GM21737 (cell line): ENCODE measurements at regions not wholly inside any gene's neighbourhood (a gene's known extent, or its start where the extent isn't known, plus 50 kb on each side); places are given as distances from the start of the nearest gene placed in this dataset.

Experiments
- ATAC-seq: cut with Tn5 transposase; IDR thresholded peaks from one replicate; pipeline ENCODE4 v1.9.1; 2021; ENCODE audit warnings: mild to moderate bottlenecking, moderate library complexity; ENCODE audit not compliant: unreplicated experiment

GRCh38 chr14:99063620-99064225 lies 208.3 kb downstream of the BCL11B start:
- no peak for ATAC-seq

GRCh38 chr14:99064262-99064954 lies 207.6 kb downstream of the BCL11B start:
- no peak for ATAC-seq

GRCh38 chr14:99065551-99065950 lies 206.4 kb downstream of the BCL11B start:
- ATAC-seq: no peak

- no peak for ATAC-seq
Observed at GRCh38 chr14:99066378-99066777, 205.6 kb downstream of the BCL11B start.

DNA sequence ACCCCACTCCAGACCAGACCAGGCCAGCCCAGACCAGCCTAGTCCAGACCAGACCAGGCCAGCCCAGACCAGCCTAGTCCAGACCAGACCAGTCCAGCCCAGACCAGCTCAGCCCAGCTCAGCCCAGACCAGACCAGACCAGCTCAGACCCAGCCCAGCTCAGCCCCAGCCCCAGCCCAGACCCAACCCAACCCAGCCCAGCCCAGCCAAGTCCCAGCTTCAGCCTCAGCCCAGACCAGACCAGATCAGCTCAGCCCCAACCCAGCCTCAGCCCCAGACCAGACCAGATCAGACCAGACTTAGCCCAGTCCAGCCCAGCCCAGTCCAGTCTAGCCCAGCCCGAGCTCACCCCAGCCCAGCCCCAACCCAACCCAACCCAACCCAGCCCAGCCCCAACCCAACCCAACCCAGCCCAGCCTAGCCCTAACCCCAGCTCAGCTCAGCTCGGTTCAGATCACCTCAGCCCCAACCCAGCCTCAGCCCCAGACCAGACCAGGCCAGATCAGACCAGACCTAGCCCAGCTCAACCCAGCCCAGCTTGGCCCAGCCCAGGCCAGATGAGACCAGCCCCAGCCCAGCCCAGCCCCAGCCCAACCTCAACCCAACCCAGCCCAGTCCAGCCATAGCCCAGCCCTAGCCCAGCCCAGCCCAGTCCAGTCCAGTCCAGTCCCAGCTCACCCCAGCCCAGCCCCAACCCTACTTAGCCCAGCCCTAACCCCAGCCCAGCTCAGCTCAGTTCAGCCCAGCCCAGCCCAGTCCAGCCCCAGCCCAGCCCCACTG lies 204.7 kb downstream of the BCL11B start:
- ATAC-seq: no peak

DNA sequence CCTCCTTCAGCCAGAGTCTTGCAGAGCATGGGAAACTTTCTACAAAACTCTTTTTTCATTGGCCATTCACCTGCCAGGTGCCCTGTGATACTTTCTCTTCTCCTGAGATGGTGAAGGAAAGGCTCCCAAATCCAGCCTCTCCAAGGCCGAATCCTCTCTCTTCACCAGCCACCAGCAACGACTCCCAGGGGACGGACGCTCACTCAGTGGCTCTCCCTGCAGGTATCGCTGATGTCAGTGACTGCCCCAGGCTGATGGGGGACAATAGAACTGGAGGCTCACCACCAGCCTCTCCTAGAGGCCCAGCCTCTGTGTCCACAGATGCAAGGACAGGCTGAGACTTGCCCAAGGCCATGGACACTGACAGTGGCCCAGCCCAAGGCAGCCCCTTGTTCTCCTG lies 204.1 kb downstream of the BCL11B start:
- no peak for ATAC-seq

GRCh38 chr14:99069946-99070345 lies 202.1 kb downstream of the BCL11B start:
- ATAC-seq: no peak

DNA sequence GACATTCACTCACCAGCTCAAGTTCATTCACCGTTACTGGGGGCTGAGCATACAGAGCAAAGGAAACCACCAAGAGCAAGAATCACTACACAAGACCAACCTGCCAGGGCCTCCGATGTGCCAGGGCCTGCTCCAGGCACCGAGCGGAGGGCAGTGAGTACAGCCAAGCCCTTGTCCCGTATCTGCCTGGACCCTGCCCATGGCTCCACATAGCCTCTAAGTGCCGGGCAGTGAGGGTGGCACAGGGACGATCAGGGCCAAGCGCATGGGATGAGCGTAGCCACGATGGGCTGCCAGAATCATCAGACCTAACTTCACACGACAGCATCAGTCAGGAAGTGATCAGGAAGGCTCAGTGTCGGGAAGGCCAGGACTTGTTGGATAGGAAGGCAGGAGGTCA lies 199.6 kb downstream of the BCL11B start:
- no peak for ATAC-seq

DNA sequence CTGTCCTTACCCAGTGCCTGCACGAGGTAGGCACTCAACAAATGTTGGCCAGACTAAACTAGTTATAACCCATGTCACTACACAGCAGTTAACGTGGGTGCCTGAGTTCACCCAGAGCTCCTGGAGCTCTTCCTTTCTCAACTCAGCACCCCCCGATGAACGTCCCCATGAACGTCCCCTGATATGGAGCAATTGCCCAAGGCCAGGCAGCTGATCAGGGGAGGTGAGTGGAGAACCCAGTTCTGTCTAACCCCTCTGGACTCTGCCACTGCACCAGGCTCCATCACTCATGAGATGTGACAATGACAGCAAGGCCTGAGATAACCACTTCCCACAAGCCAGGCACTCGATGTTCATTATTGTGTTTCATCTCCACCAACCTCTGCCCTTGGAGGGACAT lies 199.0 kb downstream of the BCL11B start:
- ATAC-seq: no peak

GRCh38 chr14:99073431-99073830 lies 198.6 kb downstream of the BCL11B start:
- no peak for ATAC-seq

- no peak for ATAC-seq
Observed at GRCh38 chr14:99075061-99075460, 196.9 kb downstream of the BCL11B start.

DNA sequence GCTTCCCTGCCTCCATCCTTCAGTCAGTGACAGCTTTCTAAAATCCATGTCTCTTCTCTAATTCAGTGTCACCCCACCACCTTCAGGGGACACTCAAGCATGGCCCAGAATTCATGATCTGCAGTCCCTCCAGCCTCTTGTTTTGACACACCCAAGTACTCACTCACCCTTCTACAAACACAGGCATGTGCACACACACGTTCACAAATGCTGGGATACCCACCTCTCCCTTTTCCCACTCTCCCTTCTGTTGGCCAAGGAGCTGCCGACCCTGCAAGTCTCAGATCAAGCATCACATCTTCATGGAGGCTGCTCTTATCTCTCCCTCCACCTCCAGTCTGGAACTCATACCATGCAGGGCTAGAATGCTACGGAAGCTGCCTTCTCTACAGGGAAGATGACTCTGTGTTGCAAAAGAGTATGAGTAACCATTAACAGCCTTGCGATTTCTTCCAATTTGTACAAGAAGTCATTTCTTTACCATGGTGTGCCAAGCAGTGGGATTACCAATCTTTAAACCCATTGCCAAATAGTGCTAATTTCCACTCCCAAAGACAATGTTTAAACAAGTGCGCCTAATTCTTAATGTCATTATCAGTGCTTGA lies 196.1 kb downstream of the BCL11B start:
- ATAC-seq: no peak

DNA sequence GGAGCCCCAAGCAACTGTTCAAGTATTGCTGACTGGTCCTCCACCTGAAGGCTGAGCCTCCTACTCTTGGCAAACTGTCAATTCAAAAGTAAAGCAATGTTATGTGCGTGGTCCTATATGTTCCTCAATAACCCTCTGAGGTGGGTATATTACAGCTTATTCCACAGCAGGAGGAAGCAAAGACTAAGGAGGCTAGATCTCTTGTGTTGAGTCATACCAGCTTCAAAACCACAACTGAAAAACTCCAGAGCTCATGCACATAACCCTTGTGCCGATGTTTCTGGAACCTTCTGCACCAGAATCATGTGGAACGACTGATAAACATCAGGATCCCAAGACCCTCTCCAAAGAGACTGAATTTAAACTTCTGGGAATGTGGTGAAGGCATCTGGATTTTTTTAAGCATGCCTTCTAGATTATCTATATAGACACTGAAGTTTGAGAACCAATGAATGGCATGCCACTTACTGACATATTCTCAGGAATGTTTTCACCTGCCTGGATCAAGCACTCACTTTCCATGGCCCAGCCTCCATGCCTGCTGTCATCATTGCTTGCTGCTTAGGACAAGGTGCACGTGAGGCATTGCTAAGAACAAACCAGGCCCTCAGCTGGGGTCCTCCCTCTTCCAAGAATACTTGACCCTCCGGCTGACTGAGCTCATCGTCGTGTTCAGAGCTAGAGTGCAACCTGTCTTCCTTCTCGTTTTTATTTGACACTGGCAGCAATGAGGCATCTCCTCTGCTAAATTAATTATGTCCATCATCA lies 194.7 kb downstream of the BCL11B start:
- ATAC-seq: no peak

- no peak for ATAC-seq
Observed at GRCh38 chr14:99077844-99078236, 194.2 kb downstream of the BCL11B start.

DNA sequence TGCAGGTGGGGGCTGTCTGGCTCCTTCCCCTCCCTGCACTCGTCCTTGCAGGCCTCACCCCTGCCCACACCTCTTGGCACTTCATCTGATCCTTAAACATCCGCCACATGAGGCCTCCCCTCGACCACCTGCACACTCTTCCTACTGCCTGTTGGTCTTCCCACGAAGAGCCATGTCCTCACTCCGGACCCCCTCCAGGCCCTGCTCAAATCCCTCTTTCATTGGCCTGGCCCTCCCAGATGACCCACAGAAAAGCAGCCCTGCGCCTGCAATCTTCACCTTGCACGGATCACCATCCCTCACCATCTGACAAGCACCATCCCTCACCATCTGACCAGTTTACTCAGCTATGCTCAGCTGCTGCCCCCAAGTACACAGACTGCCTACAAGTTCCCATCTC lies 193.6 kb downstream of the BCL11B start:
- ATAC-seq: no peak

DNA sequence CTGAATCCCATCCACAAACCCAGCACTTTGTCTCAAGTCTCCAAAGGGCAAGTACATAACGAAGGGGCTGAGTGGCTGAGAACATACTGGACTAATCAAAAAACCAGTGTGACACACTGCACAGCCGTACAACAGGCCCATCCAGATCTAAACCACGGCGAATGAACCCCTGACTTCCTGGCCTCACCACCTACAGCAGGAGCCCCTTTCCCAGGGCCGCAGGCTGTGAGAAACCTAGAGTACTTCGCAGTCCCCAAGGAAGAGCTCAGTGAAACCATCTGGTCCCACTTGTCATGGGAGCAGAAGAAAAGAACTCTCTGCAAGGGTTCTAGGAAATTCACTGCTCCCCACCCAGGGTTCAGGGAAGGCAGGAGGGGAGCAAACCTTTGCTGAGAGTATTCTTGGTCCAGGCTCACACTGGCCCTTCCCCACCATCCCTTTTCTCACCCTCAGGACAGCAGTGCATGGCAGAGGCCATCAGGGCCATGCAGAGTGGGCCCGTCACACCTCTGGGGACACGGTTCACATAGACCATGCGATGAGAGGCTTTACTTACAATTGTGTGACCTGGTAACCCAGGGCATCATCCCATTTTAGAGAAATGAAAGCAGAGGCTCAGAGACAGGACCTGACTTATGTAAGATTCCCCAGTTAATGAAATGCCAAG lies 192.8 kb downstream of the BCL11B start:
- ATAC-seq: no peak

DNA sequence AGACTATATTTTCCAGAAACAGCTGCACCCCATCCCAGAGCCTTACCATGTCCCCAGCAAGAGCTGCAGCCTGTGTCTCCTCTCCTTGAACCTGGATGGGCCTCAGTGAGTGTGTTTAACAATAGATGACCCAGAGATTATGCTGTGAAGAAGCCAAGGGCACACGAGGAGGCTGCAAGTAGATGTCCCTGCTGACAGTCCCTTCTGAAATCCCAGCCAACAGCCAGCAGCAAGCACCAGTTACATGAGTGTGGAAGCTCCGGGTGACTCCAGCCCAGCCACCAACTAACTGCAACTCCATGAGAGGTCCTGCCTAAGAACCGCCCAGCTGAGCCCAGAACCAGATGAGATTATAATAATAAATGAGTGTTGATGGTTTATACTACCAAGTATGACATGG lies 191.7 kb downstream of the BCL11B start:
- ATAC-seq: no peak

DNA sequence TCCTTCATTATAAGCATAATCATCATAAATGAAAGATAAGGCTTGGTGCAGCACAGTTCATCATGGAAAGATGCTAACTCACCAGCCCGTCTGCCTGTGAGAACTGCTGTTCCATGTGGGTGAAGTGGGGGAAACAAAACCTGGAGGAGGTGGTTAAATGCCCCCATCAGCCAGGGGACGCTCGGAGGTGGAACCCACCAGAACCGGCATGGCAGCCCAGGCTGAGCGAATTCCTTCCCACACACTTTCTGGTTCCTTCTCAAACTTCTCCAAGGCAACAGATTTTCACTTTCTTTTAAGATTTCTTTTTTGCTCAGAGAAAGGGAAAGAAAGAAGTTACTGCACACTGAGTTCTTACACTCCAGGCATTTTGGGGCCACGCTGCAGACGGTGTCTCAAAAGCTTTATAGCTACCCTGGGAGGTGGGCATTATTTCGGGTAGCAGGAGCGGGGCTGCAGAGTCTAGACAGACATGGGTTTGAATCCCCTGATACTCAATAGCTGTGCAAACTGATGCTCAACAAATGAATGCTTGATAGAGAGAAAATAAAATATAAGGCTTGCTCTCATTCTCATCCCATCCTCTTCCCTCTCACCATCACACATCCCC lies 190.7 kb downstream of the BCL11B start:
- no peak for ATAC-seq

GRCh38 chr14:99081880-99082279 lies 190.1 kb downstream of the BCL11B start:
- no peak for ATAC-seq
